Panc1 (cell line): ENCODE measurements at regions not wholly inside any gene's neighbourhood (a gene's known extent, or its start where the extent isn't known, plus 50 kb on each side); places are given as distances from the start of the nearest gene placed in this dataset.

ENCODE experiments used
- ATAC-seq: fragments of 200-7000 bp; cut with Tn5 transposase; 2 replicates; pipeline ENCODE4 v1.9.1; 2020; ENCODE audit warnings: mild to moderate bottlenecking, moderate library complexity
- BruUV-seq: library from RNA; stranded (reverse); fragments of 400-500 nt; replicated peaks from 2 replicates; lab custom pipeline; 2021; lab: Mats Ljungman, UMichigan
- CTCF ChIA-PET: fragments of 300-600 bp; sonication (Branson Sonifier 250); formaldehyde crosslinking; loops from one replicate; lab custom pipeline; 2022; ENCODE audit warnings: antibody characterized with exemption; lab: Charles Lee
- POLR2A ChIA-PET: fragments of 300-600 bp; sonication (Branson Sonifier 250); formaldehyde crosslinking; loops from one replicate; lab custom pipeline; 2022; ENCODE audit warnings: antibody characterized with exemption; lab: Charles Lee
- DNase-seq: peaks from one replicate; pipeline ENCODE4 v3.0.0-alpha.2; 2010; ENCODE audit warnings: low read depth, low spot score
- H3K27ac ChIP-seq: 2 replicates; pipeline ENCODE4 v1.5.1; 2011; ENCODE audit warnings: mild to moderate bottlenecking, low read length, inconsistent platforms
- H3K27me3 ChIP-seq: fragments of 200-500 bp; sonication (Bioruptor generic); 2 replicates; pipeline ENCODE4 v1.6.0; 2014; ENCODE audit warnings: low read length, inconsistent platforms; ENCODE audit not compliant: control insufficient read depth, insufficient read depth
- H3K36me3 ChIP-seq: fragments of 200-500 bp; sonication (Bioruptor generic); 2 replicates; pipeline ENCODE4 v1.5.1; 2014; ENCODE audit warnings: inconsistent platforms, mild to moderate bottlenecking, low read length, moderate library complexity; ENCODE audit not compliant: control insufficient read depth, insufficient read depth
- H3K4me1 ChIP-seq: 2 replicates; pipeline ENCODE4 v1.5.1; 2011; ENCODE audit warnings: inconsistent platforms, mild to moderate bottlenecking, low read length, moderate library complexity; ENCODE audit not compliant: control insufficient read depth, insufficient read depth
- H3K4me3 ChIP-seq, 2 experiments: 2 replicates each; pipeline ENCODE4 v1.5.1; 2011 to 2012; ENCODE audit warnings: low read depth in 2 of 2, low read length in 2 of 2, mild to moderate bottlenecking in 2 of 2, inconsistent platforms in 1 of 2, moderate library complexity in 1 of 2
- H3K9me3 ChIP-seq: fragments of 200-500 bp; sonication (Bioruptor generic); 2 replicates; pipeline ENCODE4 v1.5.1; 2014; ENCODE audit warnings: low read depth, mild to moderate bottlenecking, inconsistent platforms, low read length, moderate library complexity; ENCODE audit not compliant: control insufficient read depth, insufficient read depth
- POLR2AphosphoS5 ChIP-seq: IDR thresholded peaks from 2 replicates; pipeline ENCODE4 v1.6.1; 2012; ENCODE audit warnings: mild to moderate bottlenecking, low read depth, low read length, moderate library complexity
- REST ChIP-seq, 2 experiments: IDR thresholded peaks; 2 replicates each; pipeline ENCODE4 v1.6.1; 2011 to 2012; ENCODE audit warnings: low read depth in 2 of 2, control low read depth in 1 of 2, low read length in 1 of 2, mild to moderate bottlenecking in 1 of 2, moderate library complexity in 1 of 2; ENCODE audit not compliant: insufficient read depth in 1 of 2
- SIN3A ChIP-seq: IDR thresholded peaks from 2 replicates; pipeline ENCODE4 v1.6.1; 2012; ENCODE audit warnings: low read depth, mild to moderate bottlenecking, low read length, moderate library complexity, borderline replicate concordance; ENCODE audit not compliant: insufficient read depth
- TCF7L2 ChIP-seq: IDR thresholded peaks from 2 replicates; pipeline ENCODE4 v1.6.1; 2011; ENCODE audit warnings: mild to moderate bottlenecking, low read depth, low read length, inconsistent platforms
- in situ Hi-C: cut with HindIII; loops from 2 replicates; pipeline ENCODE4 v1.10.0; 2016; ENCODE audit warnings: low sequenced_read_pairs, low pct_unique_long_range_greater_than_20kb
- intact Hi-C: fragments of 100-400 bp; cut with micrococcal nuclease; formaldehyde crosslinking; loops from one replicate; pipeline ENCODE4 v1.10.0; 2022; ENCODE audit not compliant: unreplicated experiment
- TF ChIP-seq, protein P1 (sequence below): fragments of 450-650 bp; IDR thresholded peaks from 2 replicates; pipeline ENCODE4 v1.5.1; 2017; ENCODE audit warnings: mild to moderate bottlenecking

DNA sequence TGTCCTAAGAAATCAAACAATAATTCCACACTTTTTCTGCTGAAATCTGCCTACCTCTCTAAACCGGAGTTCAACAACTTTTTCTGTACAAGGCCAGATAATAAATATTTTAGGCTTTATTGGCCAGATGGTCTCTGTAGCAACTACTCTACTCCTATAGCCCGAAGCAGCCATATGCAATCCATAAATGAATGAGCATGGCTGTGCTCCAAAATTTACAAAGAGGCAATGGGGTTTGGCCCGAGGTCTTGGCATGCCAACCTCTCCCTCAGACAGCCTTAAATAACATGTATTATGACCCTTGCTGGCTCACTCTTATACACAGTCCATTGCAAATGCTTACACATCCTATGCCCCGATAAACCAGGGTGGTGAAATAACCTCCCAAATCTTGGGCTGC is 98.6 kb upstream of the GPM6A start:
- ATAC-seq (no peak), DNase-seq (no peak)
- no peak for TF ChIP-seq SIN3A
- no peak for TF ChIP-seq REST (IDR thresholded peaks at IDR 0.05; ENCODE audit: insufficient read depth in 1 of 2, low read depth in 2 of 2, low read length in 1 of 2)
- TF ChIP-seq POLR2AphosphoS5: no peak
- TF ChIP-seq, protein P1, sequence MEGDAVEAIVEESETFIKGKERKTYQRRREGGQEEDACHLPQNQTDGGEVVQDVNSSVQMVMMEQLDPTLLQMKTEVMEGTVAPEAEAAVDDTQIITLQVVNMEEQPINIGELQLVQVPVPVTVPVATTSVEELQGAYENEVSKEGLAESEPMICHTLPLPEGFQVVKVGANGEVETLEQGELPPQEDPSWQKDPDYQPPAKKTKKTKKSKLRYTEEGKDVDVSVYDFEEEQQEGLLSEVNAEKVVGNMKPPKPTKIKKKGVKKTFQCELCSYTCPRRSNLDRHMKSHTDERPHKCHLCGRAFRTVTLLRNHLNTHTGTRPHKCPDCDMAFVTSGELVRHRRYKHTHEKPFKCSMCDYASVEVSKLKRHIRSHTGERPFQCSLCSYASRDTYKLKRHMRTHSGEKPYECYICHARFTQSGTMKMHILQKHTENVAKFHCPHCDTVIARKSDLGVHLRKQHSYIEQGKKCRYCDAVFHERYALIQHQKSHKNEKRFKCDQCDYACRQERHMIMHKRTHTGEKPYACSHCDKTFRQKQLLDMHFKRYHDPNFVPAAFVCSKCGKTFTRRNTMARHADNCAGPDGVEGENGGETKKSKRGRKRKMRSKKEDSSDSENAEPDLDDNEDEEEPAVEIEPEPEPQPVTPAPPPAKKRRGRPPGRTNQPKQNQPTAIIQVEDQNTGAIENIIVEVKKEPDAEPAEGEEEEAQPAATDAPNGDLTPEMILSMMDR: no peak
- TF ChIP-seq TCF7L2: no peak
- ChIA-PET CTCF (no interaction called here), POLR2A (no interaction called here)
- no TSS peak for BruUV-seq
- in situ Hi-C loops: no loop called here
- no peak overlapping the region for H3K27ac ChIP-seq
- no peaks in the 10 kb centered on the region for H3K9me3 ChIP-seq
- no peaks in the 10 kb centered on the region for H3K27me3 ChIP-seq
- intact Hi-C loops: no loop called here
- H3K4me3 ChIP-seq: no peak overlapping the region
- no peaks in the 10 kb centered on the region for H3K36me3 ChIP-seq
- no peaks in the 10 kb centered on the region for H3K4me1 ChIP-seq

- in situ Hi-C loops: no loop called here
- Histone ChIP-seq H3K27ac (no peak overlapping the region), H3K36me3 (no peaks in the 10 kb centered on the region), H3K27me3 (no peaks in the 10 kb centered on the region), H3K4me1 (no peaks in the 10 kb centered on the region), H3K9me3 (no peaks in the 10 kb centered on the region), H3K4me3 (no peak overlapping the region)
- no peak for ATAC-seq
- no peak for DNase-seq
- TF ChIP-seq POLR2AphosphoS5 (no peak), SIN3A (no peak), REST (IDR thresholded peaks at IDR 0.05; ENCODE audit: insufficient read depth in 1 of 2, low read depth in 2 of 2, low read length in 1 of 2) (no peak), TCF7L2 (no peak)
- TF ChIP-seq, protein P1: no peak
- POLR2A ChIA-PET: no interaction called here
- BruUV-seq: no TSS peak
- intact Hi-C loops: no loop called here
- CTCF ChIA-PET: no interaction called here
Observed at GRCh38 chr4:175916626-175917351, 104.7 kb upstream of the GPM6A start.
